ENCODE measurements at regions not wholly inside any gene's neighbourhood (a gene's known extent, or its start where the extent isn't known, plus 50 kb on each side); places are given as distances from the start of the nearest gene placed in this dataset.
"Not testable (repeated sequence)": the region's sequence is repeated elsewhere in the genome, so short reads cannot be mapped to it uniquely, and the experiment has no call there.

GRCh38 chr1:65629788-65630187 is 162.9 kb upstream of the PDE4B start:
- Histone ChIP-seq H3K4me3 (no peak overlapping the region), H3K9me3 (ENCODE audit: low read depth) (no peaks in the 10 kb centered on the region), H4K20me1 (ENCODE audit: insufficient read depth, poor library complexity, severe bottlenecking) (no peaks in the 10 kb centered on the region), H2AFZ (no peak overlapping the region), H3K27ac (no peak overlapping the region), H3K4me2 (no peak overlapping the region), H3K79me2 (no peaks in the 10 kb centered on the region), H3K27me3 (no peaks in the 10 kb centered on the region), H3K36me3 (replicated peaks; ENCODE audit: insufficient read depth, low read depth) (no peaks in the 10 kb centered on the region), H3K9me2 (replicated peaks; ENCODE audit: insufficient read depth) (no peaks in the 10 kb centered on the region), H3K4me1 (ENCODE audit: insufficient read depth) (peaks cover 11% of the 10 kb centered on the region)
- no peak for DNase-seq (ENCODE audit: low spot score)
- no peak for TF ChIP-seq EZH2 (IDR thresholded peaks at IDR 0.05; ENCODE audit: borderline replicate concordance)
- TF ChIP-seq EZH2phosphoT487 (IDR thresholded peaks at IDR 0.05; ENCODE audit: low read depth, severe bottlenecking, unreplicated experiment), result no peak
- TF ChIP-seq CTCF (IDR thresholded peaks at IDR 0.05; ENCODE audit: poor library complexity), result no peak
- WGBS (ENCODE audit: low lambda C conversion rate, missing lambda C conversion rate), result 81% methylated on average over 2 of the region's 2 CpGs

- Histone ChIP-seq H3K27ac (no peak overlapping the region), H3K4me2 (no peak overlapping the region), H3K4me1 (ENCODE audit: insufficient read depth) (peaks cover 11% of the 10 kb centered on the region), H4K20me1 (ENCODE audit: insufficient read depth, poor library complexity, severe bottlenecking) (no peaks in the 10 kb centered on the region), H3K9me2 (replicated peaks; ENCODE audit: insufficient read depth) (no peaks in the 10 kb centered on the region), H3K27me3 (no peaks in the 10 kb centered on the region), H3K36me3 (replicated peaks; ENCODE audit: insufficient read depth, low read depth) (no peaks in the 10 kb centered on the region), H3K4me3 (no peak overlapping the region), H3K9me3 (ENCODE audit: low read depth) (no peaks in the 10 kb centered on the region), H2AFZ (peak overlapping the region; percentile 18), H3K79me2 (no peaks in the 10 kb centered on the region)
- 44% methylated on average over 2 of the region's 2 CpGs for WGBS (ENCODE audit: low lambda C conversion rate, missing lambda C conversion rate)
- DNase-seq (ENCODE audit: low spot score), result no peak
- TF ChIP-seq EZH2 (IDR thresholded peaks at IDR 0.05; ENCODE audit: borderline replicate concordance), result no peak
- no peak for TF ChIP-seq EZH2phosphoT487 (IDR thresholded peaks at IDR 0.05; ENCODE audit: low read depth, severe bottlenecking, unreplicated experiment)
- no peak for TF ChIP-seq CTCF (IDR thresholded peaks at IDR 0.05; ENCODE audit: poor library complexity)
Observed at GRCh38 chr1:65630855-65631254, 161.8 kb upstream of the PDE4B start.

- TF ChIP-seq CTCF (IDR thresholded peaks at IDR 0.05; ENCODE audit: poor library complexity) (no peak), EZH2 (IDR thresholded peaks at IDR 0.05; ENCODE audit: borderline replicate concordance) (no peak), EZH2phosphoT487 (IDR thresholded peaks at IDR 0.05; ENCODE audit: low read depth, severe bottlenecking, unreplicated experiment) (no peak)
- peaks cover 11% of the 10 kb centered on the region for H3K4me1 ChIP-seq (ENCODE audit: insufficient read depth)
- 82% methylated on average over 2 of the region's 2 CpGs for WGBS (ENCODE audit: low lambda C conversion rate, missing lambda C conversion rate)
- H3K4me2 ChIP-seq, result no peak overlapping the region
- H4K20me1 ChIP-seq (ENCODE audit: insufficient read depth, poor library complexity, severe bottlenecking), result no peaks in the 10 kb centered on the region
- H3K9me3 ChIP-seq (ENCODE audit: low read depth), result no peaks in the 10 kb centered on the region
- H2AFZ ChIP-seq, result no peak overlapping the region
- no peak for DNase-seq (ENCODE audit: low spot score)
- no peaks in the 10 kb centered on the region for H3K27me3 ChIP-seq
- H3K27ac ChIP-seq, result peak overlapping the region; percentile 18
- no peak overlapping the region for H3K4me3 ChIP-seq
- no peaks in the 10 kb centered on the region for H3K79me2 ChIP-seq
- no peaks in the 10 kb centered on the region for H3K36me3 ChIP-seq (replicated peaks; ENCODE audit: insufficient read depth, low read depth)
- no peaks in the 10 kb centered on the region for H3K9me2 ChIP-seq (replicated peaks; ENCODE audit: insufficient read depth)
Observed at GRCh38 chr1:65632235-65632634, 160.5 kb upstream of the PDE4B start.

- Histone ChIP-seq H3K9me3 (ENCODE audit: low read depth) (no peaks in the 10 kb centered on the region), H3K79me2 (no peaks in the 10 kb centered on the region), H2AFZ (no peak overlapping the region), H3K4me1 (ENCODE audit: insufficient read depth) (no peaks in the 10 kb centered on the region), H3K36me3 (replicated peaks; ENCODE audit: insufficient read depth, low read depth) (no peaks in the 10 kb centered on the region), H3K27me3 (no peaks in the 10 kb centered on the region), H3K9me2 (replicated peaks; ENCODE audit: insufficient read depth) (no peaks in the 10 kb centered on the region), H3K27ac (no peak overlapping the region), H4K20me1 (ENCODE audit: insufficient read depth, poor library complexity, severe bottlenecking) (no peaks in the 10 kb centered on the region), H3K4me3 (no peak overlapping the region), H3K4me2 (no peak overlapping the region)
- 100% methylated on average over 1 of the region's 1 CpG for WGBS (ENCODE audit: low lambda C conversion rate, missing lambda C conversion rate)
- DNase-seq (ENCODE audit: low spot score), result no peak
- TF ChIP-seq EZH2phosphoT487 (IDR thresholded peaks at IDR 0.05; ENCODE audit: low read depth, severe bottlenecking, unreplicated experiment), result no peak
- TF ChIP-seq EZH2 (IDR thresholded peaks at IDR 0.05; ENCODE audit: borderline replicate concordance), result no peak
- no peak for TF ChIP-seq CTCF (IDR thresholded peaks at IDR 0.05; ENCODE audit: poor library complexity)
Observed at GRCh38 chr1:65640046-65640445, 152.6 kb upstream of the PDE4B start.

GRCh38 chr1:65649185-65649584 is 143.5 kb upstream of the PDE4B start:
- H3K27me3 ChIP-seq; H3K79me2 ChIP-seq; H3K4me1 ChIP-seq (ENCODE audit: insufficient read depth); H3K9me3 ChIP-seq (ENCODE audit: low read depth); H3K4me3 ChIP-seq; H3K27ac ChIP-seq; H3K36me3 ChIP-seq (replicated peaks; ENCODE audit: insufficient read depth, low read depth); DNase-seq (ENCODE audit: low spot score); H2AFZ ChIP-seq; H3K9me2 ChIP-seq (replicated peaks; ENCODE audit: insufficient read depth); H4K20me1 ChIP-seq (ENCODE audit: insufficient read depth, poor library complexity, severe bottlenecking); H3K4me2 ChIP-seq: not testable (repeated sequence)
- WGBS (ENCODE audit: low lambda C conversion rate, missing lambda C conversion rate), result 96% methylated on average over 1 of the region's 1 CpG

Measured in hepatocyte (in vitro differentiated cells).